ENCODE measurements at regions not wholly inside any gene's neighbourhood (a gene's known extent, or its start where the extent isn't known, plus 50 kb on each side); places are given as distances from the start of the nearest gene placed in this dataset.

GRCh38 chr10:43898592-43898991, 249.9 kb upstream of the ZNF32 start:
- TF ChIP-seq ZNF565 (CRISPR knock-in tag; conservative IDR thresholded peaks at IDR 0.05; ENCODE audit: low read depth) (no peak), CREB5 (CRISPR knock-in tag; IDR thresholded peaks at IDR 0.05; ENCODE audit: low read depth) (no peak), TCF4 (CRISPR knock-in tag; IDR thresholded peaks at IDR 0.05; ENCODE audit: borderline replicate concordance) (no peak), CSRNP3 (CRISPR knock-in tag; IDR thresholded peaks at IDR 0.05) (no peak), PATZ1 (CRISPR knock-in tag; IDR thresholded peaks at IDR 0.05; ENCODE audit: borderline replicate concordance) (no peak), ZFP30 (CRISPR knock-in tag; IDR thresholded peaks at IDR 0.05) (no peak), BACH2 (CRISPR knock-in tag; IDR thresholded peaks at IDR 0.05; ENCODE audit: borderline replicate concordance) (no peak), CSDC2 (CRISPR knock-in tag; IDR thresholded peaks at IDR 0.05) (no peak), PPARA (CRISPR knock-in tag; IDR thresholded peaks at IDR 0.05; ENCODE audit: borderline replicate concordance) (no peak), SNAI2 (CRISPR knock-in tag; IDR thresholded peaks at IDR 0.05) (no peak), ARNTL (CRISPR knock-in tag; IDR thresholded peaks at IDR 0.05; ENCODE audit: borderline replicate concordance, low read depth) (no peak), ZFP3 (CRISPR knock-in tag; IDR thresholded peaks at IDR 0.05) (no peak), POU6F1 (CRISPR knock-in tag; IDR thresholded peaks at IDR 0.05; ENCODE audit: borderline replicate concordance, low read depth) (no peak)

Data from SK-N-SH treated with all-trans-retinoic acid at 6 μM for 48 hours (cell line).